ENCODE measurements at regions not wholly inside any gene's neighbourhood (a gene's known extent, or its start where the extent isn't known, plus 50 kb on each side); places are given as distances from the start of the nearest gene placed in this dataset.

GRCh38 chr1:239816081-239816782 is 275.5 kb upstream of the FMN2 start:
- DNase-seq (ENCODE audit: low spot score in 2 of 2) (no peak), FAIRE-seq (no peak)

- FAIRE-seq: no peak
- DNase-seq (ENCODE audit: low spot score in 2 of 2): no peak
Measured at GRCh38 chr1:239817276-239817675, 274.4 kb upstream of the FMN2 start.

GRCh38 chr1:239817801-239818200 is 273.9 kb upstream of the FMN2 start:
- FAIRE-seq: no peak
- no peak for DNase-seq (ENCODE audit: low spot score in 2 of 2)

- no peak for DNase-seq (ENCODE audit: low spot score in 2 of 2)
- FAIRE-seq: no peak
Measured at GRCh38 chr1:239819096-239819495, 272.6 kb upstream of the FMN2 start.

- FAIRE-seq: no peak
- no peak for DNase-seq (ENCODE audit: low spot score in 2 of 2)
Measured at GRCh38 chr1:239819756-239820250, 271.9 kb upstream of the FMN2 start.

- DNase-seq (ENCODE audit: low spot score in 2 of 2) (no peak), FAIRE-seq (no peak)
Measured at GRCh38 chr1:239823852-239824251, 267.8 kb upstream of the FMN2 start.

GRCh38 chr1:239826211-239826610 is 265.5 kb upstream of the FMN2 start:
- FAIRE-seq: no peak
- no peak for DNase-seq (ENCODE audit: low spot score in 2 of 2)

- FAIRE-seq: no peak
- no peak for DNase-seq (ENCODE audit: low spot score in 2 of 2)
Measured at GRCh38 chr1:239826736-239827135, 264.9 kb upstream of the FMN2 start.

- DNase-seq (ENCODE audit: low spot score in 2 of 2): no peak
- FAIRE-seq: no peak
Measured at GRCh38 chr1:239829535-239829934, 262.1 kb upstream of the FMN2 start.

- DNase-seq (ENCODE audit: low spot score in 2 of 2) (no peak), FAIRE-seq (no peak)
Measured at GRCh38 chr1:239831577-239832355, 259.9 kb upstream of the FMN2 start.

- DNase-seq (ENCODE audit: low spot score in 2 of 2) (no peak), FAIRE-seq (no peak)
Measured at GRCh38 chr1:239833723-239834122, 258.0 kb upstream of the FMN2 start.

- no peak for FAIRE-seq
Measured at GRCh38 chr1:239835946-239836440, 255.7 kb upstream of the FMN2 start.

GRCh38 chr1:239840336-239840735 is 251.3 kb upstream of the FMN2 start:
- FAIRE-seq: no peak
- DNase-seq (ENCODE audit: low spot score in 2 of 2): no peak

More at GRCh38 chr1:239835946-239836440, 255.7 kb upstream of the FMN2 start:
- DNase-seq (ENCODE audit: low spot score in 2 of 2): no peak

GRCh38 chr1:239840790-239841189 is 250.9 kb upstream of the FMN2 start:
- FAIRE-seq: no peak

GRCh38 chr1:239841631-239842030 is 250.1 kb upstream of the FMN2 start:
- FAIRE-seq: no peak
- DNase-seq (ENCODE audit: low spot score in 2 of 2): no peak

More at GRCh38 chr1:239840790-239841189, 250.9 kb upstream of the FMN2 start:
- no peak for DNase-seq (ENCODE audit: low spot score in 2 of 2)

GRCh38 chr1:239843541-239843940 is 248.1 kb upstream of the FMN2 start:
- no peak for FAIRE-seq

GRCh38 chr1:239844833-239845232 is 246.8 kb upstream of the FMN2 start:
- no peak for DNase-seq (ENCODE audit: low spot score in 2 of 2)
- no peak for FAIRE-seq

More at GRCh38 chr1:239843541-239843940, 248.1 kb upstream of the FMN2 start:
- DNase-seq (ENCODE audit: low spot score in 2 of 2): no peak

GRCh38 chr1:239854922-239855321 is 236.8 kb upstream of the FMN2 start:
- no peak for FAIRE-seq
- no peak for DNase-seq (ENCODE audit: low spot score in 2 of 2)

- no peak for DNase-seq (ENCODE audit: low spot score in 2 of 2)
- FAIRE-seq: no peak
Measured at GRCh38 chr1:239856067-239856466, 235.6 kb upstream of the FMN2 start.

GRCh38 chr1:239856924-239857323 is 234.8 kb upstream of the FMN2 start:
- DNase-seq (ENCODE audit: low spot score in 2 of 2): no peak
- FAIRE-seq: no peak

GRCh38 chr1:239858057-239858456 is 233.6 kb upstream of the FMN2 start:
- DNase-seq (ENCODE audit: low spot score in 2 of 2) (no peak), FAIRE-seq (no peak)

- no peak for DNase-seq (ENCODE audit: low spot score in 2 of 2)
- FAIRE-seq: no peak
Measured at GRCh38 chr1:239858529-239858928, 233.2 kb upstream of the FMN2 start.

Measured in frontal cortex (tissue), 3 donors.